ENCODE measurements at regions not wholly inside any gene's neighbourhood (a gene's known extent, or its start where the extent isn't known, plus 50 kb on each side); places are given as distances from the start of the nearest gene placed in this dataset.

DNA sequence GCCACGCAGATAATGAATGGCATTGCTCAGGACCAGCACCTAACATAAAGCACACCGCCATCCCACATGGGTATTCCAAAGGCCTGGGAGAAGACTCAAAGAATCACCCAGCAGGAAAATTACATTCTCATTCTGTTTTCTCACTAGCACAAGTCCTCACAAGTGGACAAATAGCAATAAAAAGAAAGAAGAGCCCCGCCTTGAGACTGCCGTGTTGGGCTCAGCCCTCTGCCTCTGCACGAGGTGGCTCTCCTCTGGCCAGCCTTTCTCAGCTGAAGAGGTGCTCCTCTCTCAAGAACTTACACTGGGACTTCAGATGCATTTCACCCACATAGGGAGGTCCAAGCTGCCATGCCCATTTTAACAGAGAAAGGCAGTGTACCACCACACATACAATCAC is 207.5 kb downstream of the SPTSSA start:
- no peak overlapping the region for H3K4me3 ChIP-seq
- no peak for ATAC-seq
- H3K27ac ChIP-seq, result no peak overlapping the region
- TF ChIP-seq, protein P1, sequence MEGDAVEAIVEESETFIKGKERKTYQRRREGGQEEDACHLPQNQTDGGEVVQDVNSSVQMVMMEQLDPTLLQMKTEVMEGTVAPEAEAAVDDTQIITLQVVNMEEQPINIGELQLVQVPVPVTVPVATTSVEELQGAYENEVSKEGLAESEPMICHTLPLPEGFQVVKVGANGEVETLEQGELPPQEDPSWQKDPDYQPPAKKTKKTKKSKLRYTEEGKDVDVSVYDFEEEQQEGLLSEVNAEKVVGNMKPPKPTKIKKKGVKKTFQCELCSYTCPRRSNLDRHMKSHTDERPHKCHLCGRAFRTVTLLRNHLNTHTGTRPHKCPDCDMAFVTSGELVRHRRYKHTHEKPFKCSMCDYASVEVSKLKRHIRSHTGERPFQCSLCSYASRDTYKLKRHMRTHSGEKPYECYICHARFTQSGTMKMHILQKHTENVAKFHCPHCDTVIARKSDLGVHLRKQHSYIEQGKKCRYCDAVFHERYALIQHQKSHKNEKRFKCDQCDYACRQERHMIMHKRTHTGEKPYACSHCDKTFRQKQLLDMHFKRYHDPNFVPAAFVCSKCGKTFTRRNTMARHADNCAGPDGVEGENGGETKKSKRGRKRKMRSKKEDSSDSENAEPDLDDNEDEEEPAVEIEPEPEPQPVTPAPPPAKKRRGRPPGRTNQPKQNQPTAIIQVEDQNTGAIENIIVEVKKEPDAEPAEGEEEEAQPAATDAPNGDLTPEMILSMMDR (IDR thresholded peaks at IDR 0.05), result no peak
- intact Hi-C loops (cut with DNase I), result no loop called here
- no peaks in the 10 kb centered on the region for H3K9me3 ChIP-seq
- DNase-seq, result no peak
- H3K27me3 ChIP-seq (ENCODE audit: low read depth), result no peaks in the 10 kb centered on the region
- H3K36me3 ChIP-seq, result no peaks in the 10 kb centered on the region
- no peaks in the 10 kb centered on the region for H3K4me1 ChIP-seq

DNA sequence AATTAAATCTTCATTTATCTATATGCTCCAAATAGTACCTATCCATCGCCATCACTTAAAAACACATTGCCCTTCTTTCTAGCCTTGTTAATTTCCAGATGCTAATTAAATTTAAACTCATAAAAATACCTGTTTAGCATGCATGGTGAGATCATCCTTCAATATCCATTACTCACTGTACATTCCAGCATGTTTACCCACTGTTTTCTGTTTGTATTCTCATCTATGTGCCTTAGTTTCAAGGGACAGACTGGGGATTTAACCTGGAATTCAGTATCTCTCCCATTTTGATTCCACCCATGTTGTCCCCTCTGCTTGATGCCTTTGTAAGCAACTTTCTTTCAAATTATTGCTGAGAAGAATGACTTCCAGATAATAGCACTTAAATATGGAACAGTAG is 208.0 kb downstream of the SPTSSA start:
- H3K27ac ChIP-seq, result no peak overlapping the region
- intact Hi-C loops (cut with DNase I), result no loop called here
- no peaks in the 10 kb centered on the region for H3K27me3 ChIP-seq (ENCODE audit: low read depth)
- H3K4me1 ChIP-seq, result no peaks in the 10 kb centered on the region
- no peaks in the 10 kb centered on the region for H3K9me3 ChIP-seq
- no peaks in the 10 kb centered on the region for H3K36me3 ChIP-seq
- H3K4me3 ChIP-seq, result no peak overlapping the region
- TF ChIP-seq, protein P1 (IDR thresholded peaks at IDR 0.05), result no peak
- ATAC-seq (no peak), DNase-seq (no peak)

- Histone ChIP-seq H3K36me3 (no peaks in the 10 kb centered on the region), H3K9me3 (no peaks in the 10 kb centered on the region), H3K27ac (no peak overlapping the region), H3K27me3 (ENCODE audit: low read depth) (no peaks in the 10 kb centered on the region), H3K4me1 (no peaks in the 10 kb centered on the region), H3K4me3 (no peak overlapping the region)
- TF ChIP-seq, protein P1 (IDR thresholded peaks at IDR 0.05), result no peak
- DNase-seq (no peak), ATAC-seq (no peak)
- intact Hi-C loops (cut with DNase I), result no loop called here
Observed at GRCh38 chr14:34252227-34252626, 209.8 kb downstream of the SPTSSA start.

DNA sequence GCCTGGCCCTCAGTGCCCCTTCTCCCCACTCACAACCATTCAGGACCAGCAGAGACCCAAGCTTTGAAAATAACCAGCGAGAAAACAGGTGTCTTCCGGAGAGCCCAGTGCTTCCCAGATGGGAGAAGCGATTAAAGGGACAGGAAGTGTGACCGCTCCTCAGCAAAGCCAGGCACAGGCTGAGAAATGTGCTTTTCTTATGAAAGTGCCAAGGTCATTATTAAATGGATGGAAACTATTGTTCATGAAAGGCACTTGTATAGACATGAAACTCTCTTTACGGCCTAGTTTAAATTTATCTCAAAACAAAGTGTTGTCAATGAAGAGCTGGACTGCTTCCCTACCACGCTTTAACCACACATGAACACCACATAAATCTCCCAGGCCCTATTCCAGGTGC is 210.4 kb downstream of the SPTSSA start:
- H3K4me1 ChIP-seq, result no peaks in the 10 kb centered on the region
- no peak overlapping the region for H3K4me3 ChIP-seq
- ATAC-seq, result no peak
- no peaks in the 10 kb centered on the region for H3K27me3 ChIP-seq (ENCODE audit: low read depth)
- H3K9me3 ChIP-seq, result no peaks in the 10 kb centered on the region
- intact Hi-C loops (cut with DNase I), result no loop called here
- no peak overlapping the region for H3K27ac ChIP-seq
- DNase-seq, result no peak
- TF ChIP-seq, protein P1 (IDR thresholded peaks at IDR 0.05), result no peak
- H3K36me3 ChIP-seq, result no peaks in the 10 kb centered on the region

- Histone ChIP-seq H3K36me3 (no peaks in the 10 kb centered on the region), H3K27me3 (ENCODE audit: low read depth) (no peaks in the 10 kb centered on the region), H3K4me1 (no peaks in the 10 kb centered on the region), H3K4me3 (no peak overlapping the region), H3K27ac (no peak overlapping the region), H3K9me3 (no peaks in the 10 kb centered on the region)
- TF ChIP-seq, protein P1 (IDR thresholded peaks at IDR 0.05), result no peak
- intact Hi-C loops (cut with DNase I), result no loop called here
- no peak for ATAC-seq
- DNase-seq, result no peak
Observed at GRCh38 chr14:34250959-34251358, 211.1 kb downstream of the SPTSSA start.

DNA sequence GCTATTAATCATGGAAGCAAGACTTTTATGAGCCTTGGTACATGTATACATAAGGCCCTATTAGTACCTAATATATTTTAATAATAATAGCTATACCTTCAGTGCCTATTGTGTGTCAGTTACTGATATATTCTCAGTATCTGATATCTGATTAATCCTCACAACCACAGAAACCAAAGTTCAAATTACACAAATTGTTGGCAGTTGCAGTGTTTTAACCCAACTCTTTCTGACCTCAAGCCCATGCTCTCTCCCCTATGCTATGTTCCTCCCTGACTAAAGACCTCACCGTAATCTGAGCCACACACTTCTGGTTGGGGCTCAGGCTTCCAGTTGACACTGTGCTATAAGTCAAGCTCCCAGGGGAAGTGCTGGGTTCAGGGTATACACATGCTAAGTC is 214.4 kb downstream of the SPTSSA start:
- Histone ChIP-seq H3K27me3 (ENCODE audit: low read depth) (no peaks in the 10 kb centered on the region), H3K27ac (no peak overlapping the region), H3K4me1 (no peaks in the 10 kb centered on the region), H3K4me3 (no peak overlapping the region), H3K9me3 (no peaks in the 10 kb centered on the region), H3K36me3 (no peaks in the 10 kb centered on the region)
- DNase-seq (no peak), ATAC-seq (no peak)
- intact Hi-C loops (cut with DNase I), result no loop called here
- TF ChIP-seq, protein P1 (IDR thresholded peaks at IDR 0.05), result no peak

Measured in lower lobe of right lung (tissue), 2 donors.